ENCODE measurements at regions not wholly inside any gene's neighbourhood (a gene's known extent, or its start where the extent isn't known, plus 50 kb on each side); places are given as distances from the start of the nearest gene placed in this dataset.

GRCh38 chr7:32275216-32276009 is 205.2 kb upstream of the PDE1C start:
- no peaks in the 10 kb centered on the region for H3K36me3 Mint-ChIP-seq (ENCODE audit: insufficient read depth in 2 of 2)
- H3K27ac Mint-ChIP-seq: no peak overlapping the region
- H3K4me1 Mint-ChIP-seq (ENCODE audit: low read depth): peaks cover 10% of the 10 kb centered on the region
- H3K4me3 Mint-ChIP-seq: peak overlapping the region in 1 of 2 donors; percentile 22
- ATAC-seq (replicated peaks in 1 of 2): peak; percentile 73 to 76
- no peaks in the 10 kb centered on the region for H3K9me3 Mint-ChIP-seq
- DNase-seq: peak; percentile 9 to 31
- peaks cover 5% of the 10 kb centered on the region for H3K27me3 Mint-ChIP-seq (ENCODE audit: low read depth)

- H3K36me3 Mint-ChIP-seq (ENCODE audit: insufficient read depth in 2 of 2): no peaks in the 10 kb centered on the region
- no peak overlapping the region for H3K4me3 Mint-ChIP-seq
- ATAC-seq (replicated peaks in 1 of 2): no peak
- H3K27me3 Mint-ChIP-seq (ENCODE audit: low read depth): peaks cover 5% of the 10 kb centered on the region
- no peak for DNase-seq
- no peaks in the 10 kb centered on the region for H3K9me3 Mint-ChIP-seq
- H3K27ac Mint-ChIP-seq: no peak overlapping the region
- peaks cover 10% of the 10 kb centered on the region for H3K4me1 Mint-ChIP-seq (ENCODE audit: low read depth)
Measured at GRCh38 chr7:32273297-32273696, 203.1 kb upstream of the PDE1C start.

- Mint-ChIP-seq H3K36me3 (ENCODE audit: insufficient read depth in 2 of 2) (no peaks in the 10 kb centered on the region), H3K27me3 (ENCODE audit: low read depth) (no peaks in the 10 kb centered on the region), H3K27ac (no peak overlapping the region), H3K9me3 (peaks cover 0 to 2% of the 10 kb centered on the region in 2 donors), H3K4me3 (no peak overlapping the region), H3K4me1 (ENCODE audit: low read depth) (no peaks in the 10 kb centered on the region)
- DNase-seq (no peak), ATAC-seq (replicated peaks in 1 of 2) (no peak)
Measured at GRCh38 chr7:32266932-32267475, 196.8 kb upstream of the PDE1C start.

GRCh38 chr7:32264702-32265284 is 194.6 kb upstream of the PDE1C start:
- no peak for DNase-seq
- H3K4me3 Mint-ChIP-seq: no peak overlapping the region
- peaks cover 0 to 2% of the 10 kb centered on the region in 2 donors for H3K9me3 Mint-ChIP-seq
- H3K4me1 Mint-ChIP-seq (ENCODE audit: low read depth): no peaks in the 10 kb centered on the region
- ATAC-seq (replicated peaks in 1 of 2): no peak
- H3K36me3 Mint-ChIP-seq (ENCODE audit: insufficient read depth in 2 of 2): no peaks in the 10 kb centered on the region
- no peaks in the 10 kb centered on the region for H3K27me3 Mint-ChIP-seq (ENCODE audit: low read depth)
- no peak overlapping the region for H3K27ac Mint-ChIP-seq

GRCh38 chr7:32263611-32264010 is 193.4 kb upstream of the PDE1C start:
- ATAC-seq (replicated peaks in 1 of 2) (no peak), DNase-seq (no peak)
- no peaks in the 10 kb centered on the region for H3K4me1 Mint-ChIP-seq (ENCODE audit: low read depth)
- H3K27ac Mint-ChIP-seq: no peak overlapping the region
- H3K27me3 Mint-ChIP-seq (ENCODE audit: low read depth): no peaks in the 10 kb centered on the region
- peaks cover 0 to 2% of the 10 kb centered on the region in 2 donors for H3K9me3 Mint-ChIP-seq
- no peaks in the 10 kb centered on the region for H3K36me3 Mint-ChIP-seq (ENCODE audit: insufficient read depth in 2 of 2)
- no peak overlapping the region for H3K4me3 Mint-ChIP-seq

- Mint-ChIP-seq H3K4me1 (ENCODE audit: low read depth) (no peaks in the 10 kb centered on the region), H3K4me3 (no peak overlapping the region), H3K9me3 (peaks cover 0 to 2% of the 10 kb centered on the region in 2 donors), H3K27me3 (ENCODE audit: low read depth) (no peaks in the 10 kb centered on the region), H3K36me3 (ENCODE audit: insufficient read depth in 2 of 2) (no peaks in the 10 kb centered on the region), H3K27ac (no peak overlapping the region)
- DNase-seq: no peak
- ATAC-seq (replicated peaks in 1 of 2): no peak
Measured at GRCh38 chr7:32262315-32262714, 192.1 kb upstream of the PDE1C start.

- Mint-ChIP-seq H3K4me3 (no peak overlapping the region), H3K27ac (no peak overlapping the region), H3K27me3 (ENCODE audit: low read depth) (no peaks in the 10 kb centered on the region), H3K36me3 (ENCODE audit: insufficient read depth in 2 of 2) (no peaks in the 10 kb centered on the region), H3K4me1 (ENCODE audit: low read depth) (no peaks in the 10 kb centered on the region), H3K9me3 (no peaks in the 10 kb centered on the region)
- ATAC-seq (replicated peaks in 1 of 2): no peak
- DNase-seq: no peak
Measured at GRCh38 chr7:32259931-32260596, 189.9 kb upstream of the PDE1C start.

- Mint-ChIP-seq H3K27ac (no peak overlapping the region), H3K9me3 (no peaks in the 10 kb centered on the region), H3K36me3 (ENCODE audit: insufficient read depth in 2 of 2) (no peaks in the 10 kb centered on the region), H3K27me3 (ENCODE audit: low read depth) (no peaks in the 10 kb centered on the region), H3K4me3 (no peak overlapping the region), H3K4me1 (ENCODE audit: low read depth) (no peaks in the 10 kb centered on the region)
- no peak for DNase-seq
- no peak for ATAC-seq (replicated peaks in 1 of 2)
Measured at GRCh38 chr7:32258265-32258664, 188.1 kb upstream of the PDE1C start.

- Mint-ChIP-seq H3K27me3 (ENCODE audit: low read depth) (no peaks in the 10 kb centered on the region), H3K4me1 (ENCODE audit: low read depth) (no peaks in the 10 kb centered on the region), H3K27ac (no peak overlapping the region), H3K36me3 (ENCODE audit: insufficient read depth in 2 of 2) (no peaks in the 10 kb centered on the region), H3K4me3 (no peak overlapping the region), H3K9me3 (no peaks in the 10 kb centered on the region)
- ATAC-seq (replicated peaks in 1 of 2) (no peak), DNase-seq (no peak)
Measured at GRCh38 chr7:32257621-32258020, 187.4 kb upstream of the PDE1C start.

- Mint-ChIP-seq H3K9me3 (no peaks in the 10 kb centered on the region), H3K27ac (no peak overlapping the region), H3K4me1 (ENCODE audit: low read depth) (no peaks in the 10 kb centered on the region), H3K4me3 (no peak overlapping the region), H3K27me3 (ENCODE audit: low read depth) (peaks cover 8% of the 10 kb centered on the region), H3K36me3 (ENCODE audit: insufficient read depth in 2 of 2) (no peaks in the 10 kb centered on the region)
- DNase-seq: no peak
- no peak for ATAC-seq (replicated peaks in 1 of 2)
Measured at GRCh38 chr7:32256811-32257210, 186.6 kb upstream of the PDE1C start.

- DNase-seq (no peak), ATAC-seq (replicated peaks in 1 of 2) (no peak)
- Mint-ChIP-seq H3K27ac (no peak overlapping the region), H3K9me3 (no peaks in the 10 kb centered on the region), H3K36me3 (ENCODE audit: insufficient read depth in 2 of 2) (no peaks in the 10 kb centered on the region), H3K4me3 (no peak overlapping the region), H3K27me3 (ENCODE audit: low read depth) (peaks cover 12% of the 10 kb centered on the region), H3K4me1 (ENCODE audit: low read depth) (no peaks in the 10 kb centered on the region)
Measured at GRCh38 chr7:32256376-32256775, 186.2 kb upstream of the PDE1C start.

GRCh38 chr7:32255036-32255435 is 184.8 kb upstream of the PDE1C start:
- H3K4me1 Mint-ChIP-seq (ENCODE audit: low read depth): no peaks in the 10 kb centered on the region
- no peak overlapping the region for H3K27ac Mint-ChIP-seq
- peaks cover 16% of the 10 kb centered on the region for H3K27me3 Mint-ChIP-seq (ENCODE audit: low read depth)
- no peak for ATAC-seq (replicated peaks in 1 of 2)
- H3K4me3 Mint-ChIP-seq: no peak overlapping the region
- no peaks in the 10 kb centered on the region for H3K36me3 Mint-ChIP-seq (ENCODE audit: insufficient read depth in 2 of 2)
- no peak for DNase-seq
- no peaks in the 10 kb centered on the region for H3K9me3 Mint-ChIP-seq

GRCh38 chr7:32253299-32253698 is 183.1 kb upstream of the PDE1C start:
- H3K9me3 Mint-ChIP-seq: no peaks in the 10 kb centered on the region
- H3K4me1 Mint-ChIP-seq (ENCODE audit: low read depth): no peaks in the 10 kb centered on the region
- H3K27me3 Mint-ChIP-seq (ENCODE audit: low read depth): peaks cover 16% of the 10 kb centered on the region
- ATAC-seq (replicated peaks in 1 of 2) (no peak), DNase-seq (no peak)
- no peak overlapping the region for H3K27ac Mint-ChIP-seq
- H3K36me3 Mint-ChIP-seq (ENCODE audit: insufficient read depth in 2 of 2): no peaks in the 10 kb centered on the region
- no peak overlapping the region for H3K4me3 Mint-ChIP-seq
